Epithelial cell of esophagus (primary cell): ENCODE measurements at regions not wholly inside any gene's neighbourhood (a gene's known extent, or its start where the extent isn't known, plus 50 kb on each side); places are given as distances from the start of the nearest gene placed in this dataset.

Experiments used
- DNase-seq: peaks from one replicate; pipeline ENCODE4 v3.0.0; 2010; ENCODE audit warnings: low read depth
- H3K4me3 ChIP-seq: 2 replicates; pipeline ENCODE4 v1.5.1; 2011; ENCODE audit warnings: mild to moderate bottlenecking, low read length, control low read depth
- TF ChIP-seq, protein P1 (sequence below): IDR thresholded peaks from 2 replicates; pipeline ENCODE4 v1.5.1; 2011; ENCODE audit warnings: low read depth, mild to moderate bottlenecking, low read length, control low read depth, inconsistent platforms; ENCODE audit not compliant: insufficient read depth; ENCODE audit errors: missing control alignments

DNA sequence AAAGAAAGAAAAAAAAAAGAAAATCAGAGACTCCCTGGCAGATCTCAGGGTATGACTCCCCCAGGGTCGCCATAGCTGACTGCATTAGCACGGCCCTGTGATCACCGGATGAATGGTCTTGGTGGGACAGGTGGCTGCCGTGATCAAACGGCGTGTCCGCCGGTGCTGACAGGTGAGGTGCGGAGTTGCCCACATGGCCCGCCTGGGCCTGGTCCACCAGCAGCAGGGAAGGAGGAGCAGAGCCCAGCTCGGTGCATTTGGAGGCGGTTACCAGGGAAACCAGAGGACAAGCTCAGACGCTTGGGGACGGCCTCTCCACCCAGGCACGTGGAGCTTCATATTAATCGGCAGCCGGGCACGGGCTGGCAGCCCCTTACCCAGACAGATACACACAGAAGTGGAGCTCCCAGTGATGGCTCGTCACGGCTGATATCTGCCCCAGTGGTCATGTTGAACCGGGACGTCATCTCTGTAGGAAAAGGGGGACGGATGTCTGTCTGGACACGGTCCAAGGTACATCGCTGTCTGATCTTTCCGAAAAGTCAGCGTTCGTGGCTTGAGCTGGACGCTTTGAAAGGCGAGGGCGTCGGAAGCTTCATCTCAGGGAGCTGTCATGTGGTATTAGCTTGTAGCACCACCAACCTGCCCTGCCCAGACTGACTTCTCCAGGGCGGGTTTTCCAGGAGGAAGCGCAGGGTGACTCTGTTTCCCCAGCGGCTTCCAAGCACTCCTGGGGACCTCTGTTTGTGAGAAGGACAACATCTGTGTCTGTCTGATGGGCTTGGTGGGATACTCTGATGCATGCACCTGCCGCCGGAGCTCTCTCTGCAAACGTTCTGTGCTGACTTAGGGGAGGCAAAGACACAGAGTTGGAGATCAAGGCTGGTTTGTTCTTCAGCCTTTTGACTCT, 180.7 kb downstream of the CRLF2 start:
- no peak overlapping the region for H3K4me3 ChIP-seq
- TF ChIP-seq, protein P1, sequence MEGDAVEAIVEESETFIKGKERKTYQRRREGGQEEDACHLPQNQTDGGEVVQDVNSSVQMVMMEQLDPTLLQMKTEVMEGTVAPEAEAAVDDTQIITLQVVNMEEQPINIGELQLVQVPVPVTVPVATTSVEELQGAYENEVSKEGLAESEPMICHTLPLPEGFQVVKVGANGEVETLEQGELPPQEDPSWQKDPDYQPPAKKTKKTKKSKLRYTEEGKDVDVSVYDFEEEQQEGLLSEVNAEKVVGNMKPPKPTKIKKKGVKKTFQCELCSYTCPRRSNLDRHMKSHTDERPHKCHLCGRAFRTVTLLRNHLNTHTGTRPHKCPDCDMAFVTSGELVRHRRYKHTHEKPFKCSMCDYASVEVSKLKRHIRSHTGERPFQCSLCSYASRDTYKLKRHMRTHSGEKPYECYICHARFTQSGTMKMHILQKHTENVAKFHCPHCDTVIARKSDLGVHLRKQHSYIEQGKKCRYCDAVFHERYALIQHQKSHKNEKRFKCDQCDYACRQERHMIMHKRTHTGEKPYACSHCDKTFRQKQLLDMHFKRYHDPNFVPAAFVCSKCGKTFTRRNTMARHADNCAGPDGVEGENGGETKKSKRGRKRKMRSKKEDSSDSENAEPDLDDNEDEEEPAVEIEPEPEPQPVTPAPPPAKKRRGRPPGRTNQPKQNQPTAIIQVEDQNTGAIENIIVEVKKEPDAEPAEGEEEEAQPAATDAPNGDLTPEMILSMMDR, result no peak
- no peak for DNase-seq

DNA sequence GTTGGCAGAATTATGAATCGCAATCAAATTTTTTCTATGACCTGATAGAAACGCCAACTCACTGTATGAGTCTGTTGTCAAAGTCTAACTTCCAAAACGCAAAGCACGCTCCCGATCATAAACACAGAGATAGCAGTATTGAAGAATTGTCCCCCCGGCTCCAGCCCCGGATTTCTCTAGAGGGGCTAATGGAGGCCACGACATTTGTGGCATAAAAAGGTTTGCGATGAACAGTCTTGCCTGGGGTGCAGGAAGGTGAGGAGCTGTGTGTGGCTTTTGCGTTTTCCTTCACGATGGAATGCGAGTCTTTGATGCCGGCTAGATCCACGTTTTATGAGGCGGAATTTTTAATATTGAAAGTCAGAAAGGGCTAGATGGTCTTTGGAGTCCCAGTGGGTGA, 183.0 kb downstream of the CRLF2 start:
- TF ChIP-seq, protein P1, result no peak

DNA sequence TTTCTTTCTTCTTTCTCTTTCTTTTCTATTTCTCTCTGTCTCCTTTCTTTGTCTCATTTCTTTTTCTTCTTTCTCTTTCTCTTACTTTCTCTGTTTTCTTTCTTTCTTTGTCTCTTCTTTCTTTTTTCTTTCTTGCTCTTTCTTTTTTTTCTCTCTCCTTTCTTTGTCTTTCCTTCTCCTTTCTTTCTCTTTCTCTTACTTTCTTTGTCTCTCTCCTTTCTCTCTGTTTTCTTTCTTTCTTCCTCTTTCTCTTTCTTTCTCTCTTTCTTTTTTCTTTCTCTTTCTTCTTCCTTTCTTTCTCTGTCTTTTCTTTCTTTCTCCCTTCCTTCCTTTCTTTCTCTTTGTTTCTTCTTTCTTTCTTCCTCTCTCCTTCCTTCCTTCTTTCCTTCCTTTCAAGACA, 184.8 kb downstream of the CRLF2 start:
- H3K4me3 ChIP-seq, result no peak overlapping the region
- TF ChIP-seq, protein P1, result no peak
- no peak for DNase-seq

More for the DNA sequence above, 183.0 kb downstream of the CRLF2 start:
- DNase-seq, result no peak
- H3K4me3 ChIP-seq, result no peak overlapping the region

DNA sequence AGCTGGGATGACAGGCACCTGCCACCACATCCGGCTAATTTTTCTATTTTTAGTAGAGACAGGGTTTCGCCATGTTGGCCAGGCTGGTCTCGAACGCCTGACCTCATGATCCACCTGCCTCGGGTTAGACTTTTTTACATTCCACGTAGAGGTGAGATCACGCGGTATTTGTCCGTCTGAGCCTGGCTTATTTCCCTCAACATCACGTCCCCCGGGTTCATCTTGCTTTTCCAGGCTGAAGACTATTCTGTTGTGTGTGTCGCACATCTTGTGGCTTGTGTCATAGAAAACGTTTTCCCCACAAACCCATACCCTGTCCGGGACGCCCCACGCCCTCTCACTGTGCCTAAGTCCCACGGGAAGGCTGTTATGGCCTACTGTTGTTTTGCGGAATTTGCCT, 185.3 kb downstream of the CRLF2 start:
- DNase-seq, result no peak
- TF ChIP-seq, protein P1, result no peak
- H3K4me3 ChIP-seq, result no peak overlapping the region

DNA sequence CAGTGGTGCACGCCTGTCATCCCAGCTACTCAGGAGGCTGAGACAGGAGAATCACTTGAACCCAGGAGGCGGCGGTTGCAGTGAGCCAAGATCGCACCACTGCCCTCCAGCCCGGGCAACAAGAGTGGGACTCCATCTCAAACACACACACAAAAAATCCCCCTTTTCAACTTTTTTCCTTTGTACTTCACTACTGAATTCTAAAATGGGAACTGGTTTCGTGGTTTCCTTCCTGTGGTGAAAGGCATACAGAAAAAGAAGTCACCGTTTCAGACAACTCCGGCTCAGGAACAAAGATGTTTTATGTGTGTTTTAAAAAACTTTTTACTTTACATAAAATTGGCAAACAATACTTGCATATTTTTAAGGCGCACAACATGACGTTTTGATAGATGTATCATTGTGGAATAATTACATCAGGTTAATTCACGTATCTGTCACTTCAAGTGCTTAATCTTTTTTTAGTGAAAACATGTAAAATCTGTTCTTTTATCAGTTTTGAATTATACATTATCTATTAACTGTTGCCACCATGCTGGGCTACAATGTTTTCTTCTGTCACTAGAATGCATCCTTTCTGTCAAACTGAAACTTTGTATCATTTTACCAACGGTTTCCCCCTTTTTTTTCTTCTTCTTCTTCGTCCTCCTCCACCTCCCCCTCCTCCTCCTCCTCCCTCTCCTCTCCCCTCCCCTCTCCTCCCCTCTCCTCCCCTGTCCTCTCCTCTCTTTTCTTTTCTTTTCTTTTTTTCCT, 186.0 kb downstream of the CRLF2 start:
- TF ChIP-seq, protein P1, result no peak
- H3K4me3 ChIP-seq, result no peak overlapping the region
- DNase-seq, result no peak

DNA sequence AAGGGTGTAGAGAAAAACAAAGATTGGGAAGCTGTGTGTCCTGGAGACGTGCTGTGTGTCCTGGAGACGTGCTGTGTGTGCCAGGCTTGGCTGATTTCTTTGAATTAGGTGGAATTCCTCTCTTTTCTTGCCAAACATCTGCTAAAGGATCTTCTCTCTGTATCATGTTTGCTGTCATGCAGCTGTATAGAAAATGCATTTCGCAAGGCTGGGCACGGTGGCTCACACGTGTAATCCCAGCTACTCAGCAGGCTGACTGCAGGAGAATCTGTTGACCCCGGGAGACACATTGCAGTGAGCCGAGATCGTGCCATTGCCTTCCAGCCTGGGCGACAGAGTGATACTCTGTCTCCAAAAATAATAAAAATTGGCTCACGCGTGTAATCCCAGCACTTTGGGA, 187.0 kb downstream of the CRLF2 start:
- no peak for DNase-seq
- H3K4me3 ChIP-seq, result no peak overlapping the region
- TF ChIP-seq, protein P1, result no peak
